NT2/D1 (cell line): ENCODE measurements at regions not wholly inside any gene's neighbourhood (a gene's known extent, or its start where the extent isn't known, plus 50 kb on each side); places are given as distances from the start of the nearest gene placed in this dataset.

Source experiments
- DNase-seq: peaks from one replicate; pipeline ENCODE4 v3.0.0-alpha.2; 2011; ENCODE audit warnings: low read depth, low spot score
- H3K27me3 ChIP-seq: 2 replicates; pipeline ENCODE4 v1.6.0; 2011; ENCODE audit warnings: mild to moderate bottlenecking; ENCODE audit not compliant: insufficient read length, insufficient read depth
- H3K36me3 ChIP-seq: 2 replicates; pipeline ENCODE4 v1.6.1; 2011; ENCODE audit warnings: mild to moderate bottlenecking, low read length, mixed read lengths; ENCODE audit not compliant: insufficient read depth, insufficient read length
- H3K4me1 ChIP-seq: 2 replicates; pipeline ENCODE4 v1.5.1; 2011; ENCODE audit not compliant: insufficient read depth, insufficient read length
- H3K4me3 ChIP-seq: 2 replicates; pipeline ENCODE4 v1.5.1; 2011; ENCODE audit warnings: low read depth; ENCODE audit not compliant: insufficient read length
- H3K9ac ChIP-seq: 2 replicates; pipeline ENCODE4 v1.6.0; 2011; ENCODE audit warnings: low read depth; ENCODE audit not compliant: insufficient read length
- H3K9me3 ChIP-seq: 2 replicates; pipeline ENCODE4 v1.5.1; 2011; ENCODE audit warnings: mild to moderate bottlenecking, low read length; ENCODE audit not compliant: insufficient read depth
- SUZ12 ChIP-seq: IDR thresholded peaks from 2 replicates; pipeline ENCODE4 v1.6.1; 2011; ENCODE audit not compliant: insufficient read length, insufficient read depth; ENCODE audit errors: extremely low read depth
- YY1 ChIP-seq: IDR thresholded peaks from 2 replicates; pipeline ENCODE4 v1.6.1; 2011; ENCODE audit not compliant: insufficient read length, insufficient read depth
- ZNF274 ChIP-seq: IDR thresholded peaks from 2 replicates; pipeline ENCODE4 v1.6.1; 2011; ENCODE audit warnings: mild to moderate bottlenecking, low read depth, low read length

DNA sequence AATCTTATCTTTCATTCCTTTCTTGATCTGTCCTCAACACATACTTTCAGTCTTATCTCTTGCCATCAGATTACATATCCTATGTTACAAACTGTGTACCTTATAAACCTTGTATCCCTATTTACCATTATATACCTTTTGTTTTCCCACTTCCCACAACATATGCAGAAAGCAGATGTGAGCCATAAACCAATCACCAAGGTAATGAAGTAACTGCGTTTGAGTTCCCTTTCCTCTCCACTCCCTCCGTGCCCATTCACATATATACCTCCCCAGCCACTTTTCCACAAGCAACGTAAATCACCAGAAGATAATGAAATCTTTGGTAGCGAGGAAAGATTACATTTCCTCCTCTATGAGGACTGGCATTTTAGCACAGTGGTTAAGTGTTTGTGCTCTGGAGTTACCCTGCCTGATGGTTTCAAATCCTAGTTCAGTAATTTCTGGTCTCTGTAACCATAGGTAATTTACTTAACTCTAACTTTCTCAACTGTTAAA is 55.5 kb upstream of the PHF14 start:
- no peaks in the 10 kb centered on the region for H3K9me3 ChIP-seq
- TF ChIP-seq SUZ12 (no peak), ZNF274 (no peak), YY1 (no peak)
- no peaks in the 10 kb centered on the region for H3K36me3 ChIP-seq
- H3K27me3 ChIP-seq, result no peaks in the 10 kb centered on the region
- no peak for DNase-seq
- H3K4me1 ChIP-seq, result no peaks in the 10 kb centered on the region
- no peak overlapping the region for H3K4me3 ChIP-seq
- H3K9ac ChIP-seq, result no peak overlapping the region

DNA sequence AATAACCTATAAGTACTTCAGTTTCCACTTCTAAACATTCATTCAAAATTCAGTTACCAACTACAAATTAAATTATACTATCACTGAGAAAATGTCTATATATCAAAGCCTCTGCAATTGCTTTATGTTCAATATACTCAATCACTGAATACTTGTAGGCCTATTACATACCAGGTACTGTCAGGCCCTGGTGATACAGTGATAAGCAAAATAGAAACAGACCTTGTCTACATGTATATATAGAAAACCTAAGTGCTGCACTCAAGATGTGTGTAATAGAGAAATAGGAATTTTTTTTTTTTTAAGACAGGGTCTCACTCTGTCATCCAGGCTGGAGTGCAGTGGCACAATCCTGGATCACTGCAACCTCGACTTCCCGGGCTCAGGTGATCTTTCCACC is 53.7 kb upstream of the PHF14 start:
- H3K4me1 ChIP-seq, result no peaks in the 10 kb centered on the region
- no peaks in the 10 kb centered on the region for H3K36me3 ChIP-seq
- H3K4me3 ChIP-seq, result no peak overlapping the region
- TF ChIP-seq YY1 (no peak), ZNF274 (no peak), SUZ12 (no peak)
- H3K9me3 ChIP-seq, result no peaks in the 10 kb centered on the region
- H3K9ac ChIP-seq, result no peak overlapping the region
- DNase-seq, result no peak
- no peaks in the 10 kb centered on the region for H3K27me3 ChIP-seq
